ENCODE measurements at regions not wholly inside any gene's neighbourhood (a gene's known extent, or its start where the extent isn't known, plus 50 kb on each side); places are given as distances from the start of the nearest gene placed in this dataset.

DNA sequence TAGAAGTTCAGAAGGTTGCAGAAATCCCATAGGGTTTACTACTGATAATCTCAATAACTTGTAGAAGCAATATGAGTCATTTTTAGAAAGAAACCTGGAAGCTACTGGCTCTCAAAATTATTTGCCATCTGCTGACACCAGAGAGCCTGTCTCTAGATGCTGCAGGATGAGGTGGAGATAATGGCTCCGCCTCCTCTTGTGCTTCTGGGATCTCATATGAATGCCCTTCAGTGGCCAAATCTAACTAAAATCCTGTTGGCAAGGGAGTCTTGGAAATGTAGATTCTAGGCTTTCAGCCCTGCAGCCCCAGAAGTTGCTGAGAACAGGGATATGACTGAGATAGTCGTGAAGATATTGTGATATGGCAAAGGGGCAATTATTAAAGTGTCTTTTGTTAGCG is 348.1 kb downstream of the CCSER2 start:
- in situ Hi-C loops (cut with MboI; ENCODE audit: low sequenced_read_pairs, unreplicated experiment), result no loop called here
- TF ChIP-seq, protein P1, sequence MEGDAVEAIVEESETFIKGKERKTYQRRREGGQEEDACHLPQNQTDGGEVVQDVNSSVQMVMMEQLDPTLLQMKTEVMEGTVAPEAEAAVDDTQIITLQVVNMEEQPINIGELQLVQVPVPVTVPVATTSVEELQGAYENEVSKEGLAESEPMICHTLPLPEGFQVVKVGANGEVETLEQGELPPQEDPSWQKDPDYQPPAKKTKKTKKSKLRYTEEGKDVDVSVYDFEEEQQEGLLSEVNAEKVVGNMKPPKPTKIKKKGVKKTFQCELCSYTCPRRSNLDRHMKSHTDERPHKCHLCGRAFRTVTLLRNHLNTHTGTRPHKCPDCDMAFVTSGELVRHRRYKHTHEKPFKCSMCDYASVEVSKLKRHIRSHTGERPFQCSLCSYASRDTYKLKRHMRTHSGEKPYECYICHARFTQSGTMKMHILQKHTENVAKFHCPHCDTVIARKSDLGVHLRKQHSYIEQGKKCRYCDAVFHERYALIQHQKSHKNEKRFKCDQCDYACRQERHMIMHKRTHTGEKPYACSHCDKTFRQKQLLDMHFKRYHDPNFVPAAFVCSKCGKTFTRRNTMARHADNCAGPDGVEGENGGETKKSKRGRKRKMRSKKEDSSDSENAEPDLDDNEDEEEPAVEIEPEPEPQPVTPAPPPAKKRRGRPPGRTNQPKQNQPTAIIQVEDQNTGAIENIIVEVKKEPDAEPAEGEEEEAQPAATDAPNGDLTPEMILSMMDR (IDR thresholded peaks at IDR 0.05; ENCODE audit: borderline replicate concordance, control extremely low read depth, extremely low read depth, insufficient read depth, missing control alignments), result no peak
- DNase-seq (ENCODE audit: low spot score), result no peak

DNA sequence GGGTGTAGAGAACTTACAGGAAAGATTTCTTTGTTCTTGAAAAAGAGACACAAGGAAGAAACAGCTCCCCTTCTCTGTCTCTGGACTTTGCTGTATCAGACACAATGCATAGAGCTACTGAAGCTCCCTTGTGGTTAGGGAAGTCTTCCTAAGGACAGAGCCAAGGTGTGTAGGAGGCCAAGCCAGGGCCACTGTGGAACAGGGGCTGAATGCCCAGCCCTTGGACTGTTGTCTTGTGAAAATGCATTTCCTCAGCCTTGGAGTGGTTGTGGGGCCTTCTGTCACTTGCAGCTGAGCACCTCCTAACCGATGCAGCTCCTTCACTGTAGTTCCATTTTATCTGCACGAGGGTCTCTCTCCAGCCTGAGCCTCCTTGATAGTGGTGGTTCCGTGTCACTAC is 353.4 kb downstream of the CCSER2 start:
- in situ Hi-C loops (cut with MboI; ENCODE audit: low sequenced_read_pairs, unreplicated experiment), result no loop called here
- no peak for DNase-seq (ENCODE audit: low spot score)
- TF ChIP-seq, protein P1 (IDR thresholded peaks at IDR 0.05; ENCODE audit: borderline replicate concordance, control extremely low read depth, extremely low read depth, insufficient read depth, missing control alignments), result no peak

- TF ChIP-seq, protein P1 (IDR thresholded peaks at IDR 0.05; ENCODE audit: borderline replicate concordance, control extremely low read depth, extremely low read depth, insufficient read depth, missing control alignments), result no peak
- no peak for DNase-seq (ENCODE audit: low spot score)
- in situ Hi-C loops (cut with MboI; ENCODE audit: low sequenced_read_pairs, unreplicated experiment), result no loop called here
Observed at GRCh38 chr10:84683550-84683949, 355.2 kb downstream of the CCSER2 start.

DNA sequence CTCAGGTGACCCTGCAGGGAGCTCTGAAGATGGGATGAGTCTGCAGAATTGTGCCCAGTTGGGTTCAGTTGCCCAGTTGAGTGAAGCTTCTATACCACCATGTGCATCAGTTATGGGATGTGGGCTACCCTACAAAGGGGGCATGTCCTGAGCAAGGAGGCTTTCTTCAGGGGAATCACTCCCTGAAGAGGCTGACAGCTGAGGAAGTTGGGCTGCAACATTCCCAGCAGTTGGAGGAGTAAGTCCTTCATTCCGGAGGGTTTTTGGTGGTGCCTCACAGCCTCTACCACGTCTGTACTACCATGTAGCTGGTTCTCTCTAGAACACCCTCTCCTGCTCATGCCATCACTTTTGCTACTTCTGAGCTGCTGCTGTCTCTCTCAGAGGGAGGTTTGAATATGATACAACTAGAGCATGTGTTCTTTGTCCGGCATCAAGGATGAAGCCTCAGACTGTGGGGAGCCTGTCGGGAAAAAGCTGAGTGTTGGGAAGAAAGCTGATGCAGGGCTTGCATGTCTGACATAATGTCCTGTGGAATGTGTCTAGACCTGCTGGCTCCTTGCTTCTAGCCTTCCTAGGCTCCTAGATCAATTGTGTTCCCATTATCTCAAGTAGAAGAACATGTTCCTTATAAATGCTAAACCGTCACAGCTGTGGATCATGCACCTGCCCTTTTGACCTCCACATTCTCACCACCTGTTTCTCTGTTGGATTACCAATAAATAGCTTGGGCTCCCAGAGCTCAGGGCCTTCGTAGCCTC is 355.8 kb downstream of the CCSER2 start:
- no peak for DNase-seq (ENCODE audit: low spot score)
- in situ Hi-C loops (cut with MboI; ENCODE audit: low sequenced_read_pairs, unreplicated experiment), result no loop called here
- TF ChIP-seq, protein P1 (IDR thresholded peaks at IDR 0.05; ENCODE audit: borderline replicate concordance, control extremely low read depth, extremely low read depth, insufficient read depth, missing control alignments), result no peak

DNA sequence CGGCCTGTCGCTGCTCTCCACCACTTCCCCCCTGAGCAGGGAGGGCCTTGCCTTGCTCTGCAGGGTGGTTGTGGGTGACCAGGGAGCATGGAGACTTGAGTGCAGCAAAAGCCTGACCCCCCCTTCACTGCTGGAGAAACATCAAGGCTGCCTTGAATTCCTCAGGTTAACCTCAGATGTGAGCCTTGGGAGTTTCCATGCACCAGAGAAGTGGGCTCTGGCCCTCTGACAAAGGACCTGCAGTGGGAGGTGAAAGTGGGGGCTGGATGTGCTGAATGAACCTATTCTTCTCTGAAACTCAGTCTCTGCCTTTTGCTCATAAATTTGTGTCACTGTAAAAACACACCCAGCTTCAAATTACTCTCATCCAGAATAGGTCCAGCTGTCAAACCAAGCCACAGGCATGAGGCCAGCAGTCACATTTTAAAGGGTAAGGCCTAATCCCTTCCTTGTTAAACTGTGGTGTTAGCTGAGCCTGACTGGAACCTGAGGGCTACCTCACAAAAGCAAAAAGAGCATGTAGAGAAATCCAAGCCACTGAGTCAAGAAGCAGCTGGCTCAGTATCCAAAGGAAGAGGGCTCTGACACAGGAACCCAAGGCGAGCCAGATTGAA is 356.8 kb downstream of the CCSER2 start:
- in situ Hi-C loops (cut with MboI; ENCODE audit: low sequenced_read_pairs, unreplicated experiment), result no loop called here
- DNase-seq (ENCODE audit: low spot score), result no peak
- TF ChIP-seq, protein P1 (IDR thresholded peaks at IDR 0.05; ENCODE audit: borderline replicate concordance, control extremely low read depth, extremely low read depth, insufficient read depth, missing control alignments), result no peak

GRCh38 chr10:84693006-84693405 is 364.6 kb downstream of the CCSER2 start:
- no peak for DNase-seq (ENCODE audit: low spot score)
- TF ChIP-seq, protein P1 (IDR thresholded peaks at IDR 0.05; ENCODE audit: borderline replicate concordance, control extremely low read depth, extremely low read depth, insufficient read depth, missing control alignments), result no peak
- in situ Hi-C loops (cut with MboI; ENCODE audit: low sequenced_read_pairs, unreplicated experiment), result no loop called here

Measured in GM13976 (cell line).